ENCODE measurements at regions not wholly inside any gene's neighbourhood (a gene's known extent, or its start where the extent isn't known, plus 50 kb on each side); places are given as distances from the start of the nearest gene placed in this dataset.

DNA sequence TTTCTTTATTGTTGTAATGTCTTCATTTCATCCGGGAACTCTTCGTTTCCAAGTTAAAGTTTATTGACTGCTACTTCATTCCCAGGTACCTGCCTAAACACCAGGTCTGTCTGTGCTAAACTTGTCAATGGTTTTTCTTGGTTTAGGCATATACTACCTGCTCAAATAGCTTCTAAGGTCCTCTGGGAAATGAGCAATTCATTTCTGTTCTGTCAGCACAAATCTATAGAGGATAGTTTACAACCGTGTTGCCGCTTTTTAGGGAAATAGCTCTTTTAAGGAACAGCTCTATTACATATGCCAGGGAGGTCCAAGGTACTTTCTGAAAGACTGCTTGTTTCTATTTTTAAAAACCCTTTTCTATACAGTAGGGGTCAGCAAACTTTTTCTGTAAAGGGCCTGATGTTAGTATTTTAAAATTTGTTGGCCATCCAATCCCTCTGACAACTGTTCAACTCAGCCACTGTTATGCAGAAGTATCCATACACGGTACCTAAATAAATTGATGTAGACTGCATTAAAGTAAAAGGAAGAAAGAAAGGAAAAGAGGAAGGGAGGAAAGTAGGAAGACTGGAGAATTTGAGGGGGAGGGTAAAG, 222.7 kb upstream of the PTBP2 start:
- TF ChIP-seq BCL11A (IDR thresholded peaks at IDR 0.05; ENCODE audit: low read depth in 2 of 2, low read length in 2 of 2), result no peak
- no peak for TF ChIP-seq POLR2A (IDR thresholded peaks at IDR 0.05; ENCODE audit: control extremely low read depth in 1 of 2, low read depth in 2 of 2, low read length in 2 of 2)
- no peak for TF ChIP-seq YY1 (IDR thresholded peaks at IDR 0.05; ENCODE audit: low read depth, low read length)

Measured in H1 (cell line).